HL-60 (cell line): ENCODE measurements at regions not wholly inside any gene's neighbourhood (a gene's known extent, or its start where the extent isn't known, plus 50 kb on each side); places are given as distances from the start of the nearest gene placed in this dataset.

ENCODE experiments used
- GABPA ChIP-seq: IDR thresholded peaks from 2 replicates; pipeline ENCODE4 v1.6.1; 2012; ENCODE audit warnings: low read depth
- POLR2AphosphoS5 ChIP-seq: IDR thresholded peaks from 2 replicates; pipeline ENCODE4 v1.6.1; 2012; ENCODE audit warnings: low read depth
- TF ChIP-seq, protein P1 (sequence below): IDR thresholded peaks from one replicate; pipeline ENCODE4 v1.5.1; 2011; ENCODE audit warnings: low read length, control low read depth, inconsistent platforms; ENCODE audit not compliant: insufficient read depth

DNA sequence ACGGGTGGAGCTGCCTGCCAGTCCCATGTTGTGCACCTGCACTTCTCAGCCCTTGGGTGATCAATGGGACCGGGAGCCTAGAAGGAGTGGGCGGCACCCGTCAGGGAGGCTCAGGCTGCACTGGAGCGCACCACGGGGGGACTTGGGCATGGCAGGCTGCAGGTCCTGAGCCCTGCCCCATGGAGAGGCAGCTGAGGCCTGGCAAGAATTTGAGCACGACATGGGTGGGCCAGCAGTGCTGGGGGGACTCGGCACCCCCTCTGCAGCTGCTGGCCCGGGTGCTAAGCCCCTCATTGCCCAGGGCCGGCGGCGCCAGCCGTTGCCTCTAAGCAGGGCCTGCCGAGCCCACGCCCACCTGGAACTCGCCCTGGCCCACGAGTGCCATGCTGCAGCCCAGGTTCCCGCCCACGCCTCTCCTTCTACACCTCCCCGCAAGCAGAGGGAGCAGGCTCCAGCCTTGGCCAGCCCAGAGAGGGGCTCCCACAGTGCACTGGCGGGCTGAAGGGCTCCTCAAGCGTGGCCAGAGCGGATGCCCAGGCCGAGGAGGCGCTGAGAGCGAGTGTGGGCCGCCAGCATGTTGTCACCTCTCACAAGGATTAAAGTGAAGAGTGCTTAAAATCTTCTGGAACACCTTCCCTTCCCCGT is 372.0 kb downstream of the ETS1 start:
- TF ChIP-seq, protein P1, sequence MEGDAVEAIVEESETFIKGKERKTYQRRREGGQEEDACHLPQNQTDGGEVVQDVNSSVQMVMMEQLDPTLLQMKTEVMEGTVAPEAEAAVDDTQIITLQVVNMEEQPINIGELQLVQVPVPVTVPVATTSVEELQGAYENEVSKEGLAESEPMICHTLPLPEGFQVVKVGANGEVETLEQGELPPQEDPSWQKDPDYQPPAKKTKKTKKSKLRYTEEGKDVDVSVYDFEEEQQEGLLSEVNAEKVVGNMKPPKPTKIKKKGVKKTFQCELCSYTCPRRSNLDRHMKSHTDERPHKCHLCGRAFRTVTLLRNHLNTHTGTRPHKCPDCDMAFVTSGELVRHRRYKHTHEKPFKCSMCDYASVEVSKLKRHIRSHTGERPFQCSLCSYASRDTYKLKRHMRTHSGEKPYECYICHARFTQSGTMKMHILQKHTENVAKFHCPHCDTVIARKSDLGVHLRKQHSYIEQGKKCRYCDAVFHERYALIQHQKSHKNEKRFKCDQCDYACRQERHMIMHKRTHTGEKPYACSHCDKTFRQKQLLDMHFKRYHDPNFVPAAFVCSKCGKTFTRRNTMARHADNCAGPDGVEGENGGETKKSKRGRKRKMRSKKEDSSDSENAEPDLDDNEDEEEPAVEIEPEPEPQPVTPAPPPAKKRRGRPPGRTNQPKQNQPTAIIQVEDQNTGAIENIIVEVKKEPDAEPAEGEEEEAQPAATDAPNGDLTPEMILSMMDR, result no peak
- TF ChIP-seq POLR2AphosphoS5 (no peak), GABPA (no peak)
